HEK293 (cell line): ENCODE measurements at regions not wholly inside any gene's neighbourhood (a gene's known extent, or its start where the extent isn't known, plus 50 kb on each side); places are given as distances from the start of the nearest gene placed in this dataset.

Experiments
- CTCF ChIP-seq: fragments of 450-650 bp; formaldehyde crosslinking; IDR thresholded peaks from 2 replicates; pipeline ENCODE4 v1.5.1; 2016; ENCODE audit warnings: missing biosample characterization, missing genetic modification characterization
- MYNN ChIP-seq: fragments of 450-650 bp; formaldehyde crosslinking; IDR thresholded peaks from 2 replicates; pipeline ENCODE4 v1.5.1; 2016; ENCODE audit warnings: missing biosample characterization, missing genetic modification characterization, borderline replicate concordance
- ZNF19 ChIP-seq: fragments of 450-650 bp; formaldehyde crosslinking; IDR thresholded peaks from 2 replicates; pipeline ENCODE4; 2016; ENCODE audit warnings: missing biosample characterization, missing genetic modification characterization, low read depth
- ZNF350 ChIP-seq: fragments of 450-650 bp; formaldehyde crosslinking; IDR thresholded peaks from 2 replicates; pipeline ENCODE4 v1.5.0; 2017; ENCODE audit warnings: missing biosample characterization, mild to moderate bottlenecking, missing genetic modification characterization
- ZNF423 ChIP-seq: fragments of 450-650 bp; formaldehyde crosslinking; IDR thresholded peaks from 2 replicates; pipeline ENCODE4 v1.5.1; 2016; ENCODE audit warnings: missing biosample characterization, missing genetic modification characterization
- ZNF707 ChIP-seq: fragments of 450-650 bp; formaldehyde crosslinking; IDR thresholded peaks from 2 replicates; pipeline ENCODE4 v1.5.1; 2016; ENCODE audit warnings: missing biosample characterization, missing genetic modification characterization

- no peak for TF ChIP-seq CTCF
- no peak for TF ChIP-seq ZNF19 (tag by site-specific recombination)
- TF ChIP-seq MYNN (tag by site-specific recombination): no peak
- no peak for TF ChIP-seq ZNF707 (tag by site-specific recombination)
- TF ChIP-seq ZNF423 (tag by site-specific recombination): no peak
- TF ChIP-seq ZNF350: no peak
Observed at GRCh38 chr3:132857317-132857716, 135.1 kb upstream of the NPHP3 start.
